ENCODE measurements at regions not wholly inside any gene's neighbourhood (a gene's known extent, or its start where the extent isn't known, plus 50 kb on each side); places are given as distances from the start of the nearest gene placed in this dataset.

DNA sequence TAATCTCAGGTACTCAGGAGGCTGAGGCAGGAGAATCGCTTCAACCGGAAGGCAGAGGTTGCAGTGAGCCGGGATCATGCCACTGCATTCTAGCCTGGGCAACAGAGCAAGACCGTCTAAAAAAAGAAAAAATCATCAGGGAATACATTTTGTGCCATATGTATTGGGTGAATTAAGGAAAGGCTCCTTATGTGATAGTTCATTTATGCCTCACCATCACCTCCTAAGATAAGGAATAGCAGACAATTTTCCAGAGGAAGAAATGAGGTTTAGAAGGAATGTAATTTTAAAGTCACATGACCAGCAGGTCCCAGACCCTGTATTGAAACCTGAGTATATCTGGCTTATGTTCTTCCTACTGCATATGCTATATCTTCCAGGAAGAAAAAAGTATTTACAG, 93.9 kb upstream of the FOXC1 start:
- DNase-seq (ENCODE audit: insufficient read length, low spot score) = no peak
- no peak for TF ChIP-seq POLR2A (IDR thresholded peaks at IDR 0.05; ENCODE audit: low read depth, low read length)
- FAIRE-seq = no peak

DNA sequence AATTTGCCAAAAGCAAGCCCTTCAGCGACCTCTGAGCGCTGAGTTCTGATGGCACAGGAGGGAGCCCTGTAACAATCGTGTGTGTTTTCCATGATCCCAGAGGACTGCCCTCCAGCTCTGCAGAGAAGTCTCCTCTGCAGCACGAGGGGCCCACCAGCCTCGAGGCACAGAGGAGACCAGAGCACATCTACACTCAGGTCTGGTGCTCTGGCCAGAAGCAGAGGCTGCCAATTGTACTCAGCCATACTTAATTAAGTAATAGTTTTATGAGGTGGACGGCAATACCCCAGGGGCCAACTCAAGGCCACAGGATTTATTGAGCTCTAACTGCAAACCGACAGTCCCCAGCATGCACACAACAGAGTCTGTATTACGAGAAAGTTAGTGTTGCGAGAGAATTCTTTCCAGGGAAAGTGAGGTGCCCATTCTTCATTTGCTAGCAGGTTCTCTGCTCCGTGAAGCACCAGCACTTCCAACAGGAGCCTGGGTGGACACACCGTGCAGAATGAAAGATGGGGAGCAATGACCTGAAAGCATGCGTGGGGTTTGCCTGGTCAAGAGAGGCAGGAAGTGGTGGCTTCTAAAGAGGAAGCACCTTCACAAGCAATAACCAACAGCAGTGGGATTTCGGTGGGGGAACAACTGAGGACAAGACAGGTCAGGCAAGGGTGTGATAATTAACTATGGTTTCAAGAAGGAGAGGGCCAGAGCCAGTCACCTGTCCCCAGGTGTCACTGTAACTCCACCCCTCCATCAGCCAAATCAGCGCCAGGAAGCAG, 92.8 kb upstream of the FOXC1 start:
- FAIRE-seq (no peak), DNase-seq (ENCODE audit: insufficient read length, low spot score) (no peak)
- no peak for TF ChIP-seq POLR2A (IDR thresholded peaks at IDR 0.05; ENCODE audit: low read depth, low read length)

DNA sequence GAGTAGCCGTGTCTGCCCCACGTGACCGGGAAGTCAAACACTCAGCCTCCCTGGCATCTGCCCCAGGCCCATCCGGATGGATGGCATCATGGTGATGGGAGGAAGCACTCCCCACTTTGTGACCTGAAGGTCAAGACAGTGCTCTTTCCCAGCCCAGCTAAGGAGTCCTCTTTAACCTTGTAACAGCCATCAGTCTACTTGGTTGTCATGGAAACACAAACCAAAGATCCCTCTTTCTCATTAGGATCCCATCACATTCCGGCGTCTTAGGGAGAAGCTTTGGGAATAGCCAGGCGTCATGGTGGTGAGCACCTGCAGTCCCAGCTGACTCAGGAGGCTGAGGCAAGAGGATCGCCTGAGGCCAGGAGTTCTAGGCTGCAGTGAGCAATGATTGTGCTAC, 90.9 kb upstream of the FOXC1 start:
- DNase-seq (ENCODE audit: insufficient read length, low spot score) (no peak), FAIRE-seq (no peak)
- no peak for TF ChIP-seq POLR2A (IDR thresholded peaks at IDR 0.05; ENCODE audit: low read depth, low read length)

DNA sequence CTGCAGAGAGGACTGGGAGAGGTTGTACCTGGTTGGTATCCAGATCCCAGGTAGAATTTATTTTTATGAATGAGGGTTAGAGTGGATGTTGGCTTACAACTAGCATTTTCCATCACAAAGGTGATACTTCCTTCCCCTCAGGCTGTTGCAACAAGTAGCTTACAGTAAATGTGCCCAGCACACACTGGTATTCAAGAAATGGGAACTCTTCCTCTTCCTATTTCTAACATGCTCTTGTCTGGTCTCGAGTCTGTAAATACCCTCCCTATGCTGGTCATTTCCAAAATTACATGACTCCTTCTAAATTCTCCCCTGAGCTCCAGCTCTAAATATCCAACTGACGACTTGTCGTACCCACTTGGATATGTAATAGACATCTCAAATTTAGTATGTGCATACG, 90.1 kb upstream of the FOXC1 start:
- DNase-seq (ENCODE audit: insufficient read length, low spot score) (no peak), FAIRE-seq (no peak)
- TF ChIP-seq POLR2A (IDR thresholded peaks at IDR 0.05; ENCODE audit: low read depth, low read length) = no peak

DNA sequence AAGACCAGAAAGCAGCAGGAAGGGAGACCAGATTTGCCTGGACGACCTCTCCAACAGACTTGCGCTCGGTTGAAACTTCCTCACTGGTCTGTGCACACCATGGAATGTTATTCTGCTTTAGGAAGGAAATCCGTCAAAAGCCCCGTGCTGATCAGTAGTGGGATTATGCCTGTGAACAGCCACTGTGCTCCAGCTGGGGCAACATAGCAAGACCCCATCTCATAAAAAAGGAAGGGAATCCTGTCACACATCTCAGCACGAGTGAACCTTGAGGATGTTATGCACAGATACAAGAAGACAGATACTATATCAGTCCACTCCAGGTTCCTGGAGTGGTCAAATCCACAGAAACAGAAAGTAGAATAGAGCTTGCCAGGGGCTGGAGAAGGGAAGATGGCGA, 86.9 kb upstream of the FOXC1 start:
- TF ChIP-seq POLR2A (IDR thresholded peaks at IDR 0.05; ENCODE audit: low read depth, low read length) = no peak
- DNase-seq (ENCODE audit: insufficient read length, low spot score) = no peak

DNA sequence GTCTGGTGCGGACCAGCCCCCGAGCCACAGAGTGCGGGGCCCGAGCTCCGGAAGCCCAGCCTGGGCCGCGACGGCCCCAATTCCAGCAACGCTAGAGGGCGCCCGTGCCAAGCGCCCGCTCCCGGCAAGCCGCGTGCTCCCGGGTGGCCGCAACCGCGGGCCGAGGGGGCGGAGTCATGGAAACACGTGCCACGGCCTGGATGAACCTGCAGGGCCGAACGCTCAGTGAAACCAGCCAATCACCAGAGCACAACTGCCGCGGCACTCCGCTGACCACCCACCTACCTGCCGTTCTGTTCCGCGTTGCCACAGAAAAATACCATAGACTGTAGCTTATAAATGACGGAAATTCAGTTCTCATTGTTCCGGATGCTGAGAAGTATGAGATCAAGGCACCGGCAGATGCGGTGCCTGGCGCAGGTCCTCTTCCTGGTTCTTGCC, 85.7 kb upstream of the FOXC1 start:
- TF ChIP-seq POLR2A (IDR thresholded peaks at IDR 0.05; ENCODE audit: low read depth, low read length) = no peak
- no peak for FAIRE-seq
- DNase-seq (ENCODE audit: insufficient read length, low spot score) = no peak

More for the DNA sequence above, 86.9 kb upstream of the FOXC1 start:
- FAIRE-seq = no peak

DNA sequence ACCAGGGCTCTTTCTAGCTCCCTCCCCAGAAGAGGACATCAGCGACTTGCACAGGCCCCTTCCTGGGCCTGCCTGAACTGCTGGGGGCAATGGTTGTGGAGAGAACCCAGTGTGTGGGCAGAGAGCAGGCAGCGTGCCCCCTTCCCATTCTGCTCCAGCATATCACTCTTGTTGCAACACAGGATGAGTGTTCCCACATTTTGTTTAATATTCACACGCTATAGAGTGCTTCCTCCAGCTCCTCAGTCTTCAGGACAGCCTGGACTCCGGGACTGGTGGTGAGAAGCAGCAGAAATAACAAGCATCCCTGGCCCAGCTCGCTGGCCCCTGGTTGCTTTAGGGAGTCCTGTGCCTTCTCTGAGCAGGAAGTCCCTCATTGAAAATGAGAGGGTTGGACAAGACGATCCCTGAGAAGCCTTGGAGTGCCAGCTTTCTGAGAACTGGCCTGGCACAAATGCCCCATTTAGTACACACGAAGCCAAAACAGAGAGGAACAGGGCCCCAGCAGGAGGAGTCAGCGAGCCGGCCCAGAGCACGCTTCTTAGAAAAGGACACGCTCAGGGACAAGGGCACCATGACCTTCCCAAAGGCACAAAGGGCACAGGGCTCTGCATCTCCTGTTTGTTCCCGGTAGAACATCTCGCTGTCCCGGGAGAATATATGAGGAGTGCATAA, 84.2 kb upstream of the FOXC1 start:
- DNase-seq (ENCODE audit: insufficient read length, low spot score) = no peak
- TF ChIP-seq POLR2A (IDR thresholded peaks at IDR 0.05; ENCODE audit: low read depth, low read length) = no peak
- FAIRE-seq = no peak

DNA sequence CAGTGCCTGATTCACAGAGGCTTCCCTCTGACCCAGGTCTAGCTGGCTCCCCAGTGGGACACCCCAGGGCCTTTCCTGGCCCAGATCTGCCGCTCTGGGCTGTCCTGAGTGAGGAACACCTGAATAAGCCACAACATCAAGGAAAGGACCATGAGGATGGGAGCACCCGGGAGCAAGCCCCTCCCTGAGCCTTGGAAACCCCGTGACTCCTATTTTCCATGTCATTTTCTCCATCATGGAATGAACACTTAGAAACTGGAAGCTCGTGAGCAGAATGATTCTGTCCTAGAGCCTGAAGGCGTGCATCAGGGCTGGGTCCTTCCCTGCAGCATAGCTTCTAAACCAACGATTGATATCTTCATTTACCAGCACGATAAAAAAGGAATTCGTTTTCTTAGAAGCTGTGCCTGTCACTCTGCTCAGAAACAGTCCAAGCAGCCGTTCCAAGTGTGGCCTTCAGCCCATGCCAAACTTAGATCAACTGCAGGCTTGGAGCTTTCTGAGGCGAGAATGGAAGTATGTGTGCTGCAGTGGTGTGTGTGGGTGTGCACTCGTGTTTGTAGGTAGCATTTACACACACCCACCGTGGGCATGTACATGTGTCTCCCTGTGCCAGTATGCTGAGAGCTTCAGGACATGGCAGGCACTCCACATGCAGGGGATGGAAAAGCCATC, 83.2 kb upstream of the FOXC1 start:
- TF ChIP-seq POLR2A (IDR thresholded peaks at IDR 0.05; ENCODE audit: low read depth, low read length) = no peak
- DNase-seq (ENCODE audit: insufficient read length, low spot score) = no peak
- no peak for FAIRE-seq

DNA sequence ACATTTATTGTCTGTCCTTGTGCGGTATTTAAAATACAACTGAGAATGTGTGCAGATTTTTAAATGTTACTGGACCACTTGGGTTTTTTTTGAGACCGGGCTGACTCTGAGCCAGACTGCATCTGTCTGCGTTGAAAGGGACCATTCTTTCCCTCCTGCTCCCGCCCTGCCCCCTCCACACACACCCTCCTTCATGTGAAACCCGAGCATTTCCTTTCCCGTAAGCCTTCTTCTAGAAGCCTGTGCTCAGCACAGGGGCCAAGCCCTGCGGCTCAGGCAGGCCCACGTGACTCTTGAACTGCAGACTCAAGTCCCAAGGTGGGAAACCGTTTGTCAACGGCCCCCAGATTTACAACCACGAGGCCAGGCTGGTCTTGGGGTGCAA, 82.7 kb upstream of the FOXC1 start:
- no peak for TF ChIP-seq POLR2A (IDR thresholded peaks at IDR 0.05; ENCODE audit: low read depth, low read length)
- no peak for DNase-seq (ENCODE audit: insufficient read length, low spot score)
- FAIRE-seq = no peak

DNA sequence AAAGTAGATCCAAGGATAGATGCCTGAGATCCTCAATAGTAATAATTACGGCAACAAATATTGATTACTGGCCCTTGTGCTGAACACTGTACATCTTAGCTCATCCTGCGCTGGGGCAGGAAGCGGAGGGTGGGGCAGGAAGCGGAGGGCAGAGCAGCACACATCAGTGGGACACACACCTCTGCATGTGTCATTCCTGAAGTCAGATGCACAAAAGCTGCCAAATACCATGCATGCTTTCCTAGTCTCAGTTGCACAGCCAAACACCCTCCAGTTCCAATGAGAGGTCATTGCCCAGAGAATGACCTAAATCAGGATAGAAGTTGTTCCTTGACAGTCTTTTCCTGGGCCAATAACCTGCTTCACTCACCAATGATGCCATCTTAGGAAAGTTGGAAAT, 74.4 kb upstream of the FOXC1 start:
- FAIRE-seq = peak; percentile 94
- peak; percentile 68 for DNase-seq (ENCODE audit: insufficient read length, low spot score)
- no peak for TF ChIP-seq POLR2A (IDR thresholded peaks at IDR 0.05; ENCODE audit: low read depth, low read length)

DNA sequence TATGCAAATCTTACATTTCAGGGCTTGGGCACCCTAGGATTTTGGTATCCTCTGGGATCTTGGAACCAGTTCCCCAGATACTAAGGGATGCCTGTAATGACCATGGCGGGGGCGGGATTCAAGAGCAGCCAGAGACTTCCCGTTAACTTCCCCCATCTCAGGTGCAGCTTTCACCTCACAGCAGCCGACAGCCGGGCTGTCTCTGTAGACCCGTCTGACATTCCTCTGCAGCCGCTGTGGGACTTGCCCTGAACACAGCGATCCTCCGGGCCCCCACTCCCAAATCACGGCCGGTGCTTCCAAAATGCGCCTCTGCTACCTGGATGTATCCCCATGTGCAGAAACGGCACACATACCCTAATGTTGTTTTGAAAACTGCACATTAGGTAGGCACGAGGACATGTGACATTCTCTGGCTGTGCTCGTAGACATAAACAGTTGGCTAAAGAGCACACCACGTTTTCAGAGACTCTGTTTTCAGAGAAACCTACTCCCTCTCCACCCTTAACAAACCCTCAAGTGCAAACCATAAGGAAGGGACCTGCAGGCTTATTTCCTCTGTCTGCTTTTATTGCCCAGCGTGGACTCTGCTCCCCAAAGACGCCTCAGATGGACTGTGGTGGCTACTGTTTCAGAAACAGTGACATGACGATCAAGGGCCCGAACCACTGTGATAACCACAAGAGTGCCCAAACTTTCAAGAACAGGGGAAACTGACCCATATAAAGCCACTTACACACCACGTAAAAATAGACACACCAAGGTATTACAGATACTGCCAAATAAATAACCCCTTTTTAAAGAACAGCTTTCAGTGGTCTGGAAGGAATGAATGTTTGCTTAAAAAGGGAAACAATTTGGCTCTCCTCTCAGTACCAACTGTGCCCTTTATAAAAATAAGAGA, 72.9 kb upstream of the FOXC1 start:
- FAIRE-seq (no peak), DNase-seq (ENCODE audit: insufficient read length, low spot score) (no peak)
- TF ChIP-seq POLR2A (IDR thresholded peaks at IDR 0.05; ENCODE audit: low read depth, low read length) = no peak

DNA sequence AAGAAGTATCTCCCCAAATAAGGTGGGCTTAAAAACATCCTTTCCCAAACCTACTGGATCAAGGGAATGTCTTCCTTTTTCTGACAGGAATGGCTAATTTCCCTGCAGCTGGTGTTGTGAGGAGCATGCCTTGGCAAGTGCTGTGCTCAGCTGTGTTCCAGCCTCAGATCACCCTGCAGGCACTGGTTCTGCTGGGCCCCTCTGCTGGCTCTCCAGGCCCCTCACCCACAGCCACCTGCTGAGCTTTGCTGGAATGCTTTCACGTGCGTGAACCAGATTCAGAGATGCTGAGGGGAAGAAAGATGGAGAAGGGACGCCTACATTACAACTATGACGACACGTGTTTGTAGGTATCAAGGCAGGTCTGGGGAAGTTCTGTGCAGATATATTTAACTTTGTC, 71.3 kb upstream of the FOXC1 start:
- no peak for TF ChIP-seq POLR2A (IDR thresholded peaks at IDR 0.05; ENCODE audit: low read depth, low read length)
- DNase-seq (ENCODE audit: insufficient read length, low spot score) (no peak), FAIRE-seq (no peak)

DNA sequence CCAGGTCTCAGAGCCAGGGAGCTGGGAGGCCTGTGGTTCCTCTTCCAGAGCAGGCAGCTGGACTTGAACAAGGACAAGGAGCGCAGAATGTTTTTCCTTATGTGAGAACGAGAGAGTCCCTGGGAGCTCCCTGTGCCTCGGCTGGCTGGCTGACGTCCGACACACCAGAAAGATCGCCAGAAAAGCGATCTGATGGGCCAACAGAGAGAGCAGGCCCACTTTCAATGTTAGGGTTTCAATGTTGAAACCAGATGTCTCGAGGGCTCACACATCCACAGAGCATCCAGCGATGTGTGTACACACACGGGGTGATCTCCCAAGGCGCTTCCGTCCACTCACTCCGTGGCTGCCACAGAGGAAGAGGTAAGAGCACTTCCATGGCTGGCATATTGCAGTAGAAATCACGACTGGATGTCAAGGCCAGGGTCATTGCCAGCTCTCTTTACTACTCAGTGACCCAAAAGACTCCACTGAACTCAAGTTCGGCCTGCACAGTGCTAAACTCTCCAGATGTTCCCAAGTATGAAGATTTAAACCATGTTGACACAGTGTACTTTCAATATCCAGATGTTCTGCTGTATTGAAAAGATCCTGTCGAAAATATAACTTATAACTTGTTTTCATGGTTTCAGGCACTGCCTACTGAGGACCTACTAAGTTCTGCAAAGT, 70.8 kb upstream of the FOXC1 start:
- no peak for TF ChIP-seq POLR2A (IDR thresholded peaks at IDR 0.05; ENCODE audit: low read depth, low read length)
- no peak for DNase-seq (ENCODE audit: insufficient read length, low spot score)
- FAIRE-seq = no peak
